GM13977 (cell line): ENCODE measurements at regions not wholly inside any gene's neighbourhood (a gene's known extent, or its start where the extent isn't known, plus 50 kb on each side); places are given as distances from the start of the nearest gene placed in this dataset.

Source experiments
- DNase-seq: peaks from one replicate; pipeline ENCODE4 v3.0.0; 2012; ENCODE audit warnings: low spot score
- CTCF ChIP-seq: IDR thresholded peaks from 2 replicates; pipeline ENCODE4 v1.5.1; 2012; ENCODE audit warnings: mild to moderate bottlenecking, control low read depth; ENCODE audit not compliant: insufficient read depth; ENCODE audit errors: extremely low read depth, missing control alignments
- in situ Hi-C: fragments of 300-500 bp; cut with MboI; formaldehyde crosslinking; loops from one replicate; pipeline ENCODE4 v1.12.0; 2022; ENCODE audit warnings: low sequenced_read_pairs, low pct_unique_long_range_greater_than_20kb, mixed read lengths, inconsistent platforms; ENCODE audit not compliant: unreplicated experiment

- peak; percentile 56 for DNase-seq
- TF ChIP-seq CTCF, result no peak
- in situ Hi-C loops, result no loop called here
Observed at GRCh38 chr14:52380294-52380693, 66.2 kb downstream of the PTGER2 start.
